ENCODE measurements at regions not wholly inside any gene's neighbourhood (a gene's known extent, or its start where the extent isn't known, plus 50 kb on each side); places are given as distances from the start of the nearest gene placed in this dataset.

- H3K27ac ChIP-seq (replicated peaks) = no peak overlapping the region
- H3K4me3 ChIP-seq (replicated peaks; ENCODE audit: insufficient read depth, low read length) = no peak overlapping the region
- H3K27me3 ChIP-seq (ENCODE audit: insufficient read depth, poor library complexity, severe bottlenecking) = no peaks in the 10 kb centered on the region
- TF ChIP-seq REST (IDR thresholded peaks at IDR 0.05; ENCODE audit: insufficient replicate concordance, low read depth) (no peak), SPI1 (IDR thresholded peaks at IDR 0.05; ENCODE audit: borderline replicate concordance, low read depth) (no peak), GABPA (IDR thresholded peaks at IDR 0.05; ENCODE audit: low read depth) (no peak)
- TF ChIP-seq, protein P1, sequence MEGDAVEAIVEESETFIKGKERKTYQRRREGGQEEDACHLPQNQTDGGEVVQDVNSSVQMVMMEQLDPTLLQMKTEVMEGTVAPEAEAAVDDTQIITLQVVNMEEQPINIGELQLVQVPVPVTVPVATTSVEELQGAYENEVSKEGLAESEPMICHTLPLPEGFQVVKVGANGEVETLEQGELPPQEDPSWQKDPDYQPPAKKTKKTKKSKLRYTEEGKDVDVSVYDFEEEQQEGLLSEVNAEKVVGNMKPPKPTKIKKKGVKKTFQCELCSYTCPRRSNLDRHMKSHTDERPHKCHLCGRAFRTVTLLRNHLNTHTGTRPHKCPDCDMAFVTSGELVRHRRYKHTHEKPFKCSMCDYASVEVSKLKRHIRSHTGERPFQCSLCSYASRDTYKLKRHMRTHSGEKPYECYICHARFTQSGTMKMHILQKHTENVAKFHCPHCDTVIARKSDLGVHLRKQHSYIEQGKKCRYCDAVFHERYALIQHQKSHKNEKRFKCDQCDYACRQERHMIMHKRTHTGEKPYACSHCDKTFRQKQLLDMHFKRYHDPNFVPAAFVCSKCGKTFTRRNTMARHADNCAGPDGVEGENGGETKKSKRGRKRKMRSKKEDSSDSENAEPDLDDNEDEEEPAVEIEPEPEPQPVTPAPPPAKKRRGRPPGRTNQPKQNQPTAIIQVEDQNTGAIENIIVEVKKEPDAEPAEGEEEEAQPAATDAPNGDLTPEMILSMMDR (IDR thresholded peaks at IDR 0.05; ENCODE audit: insufficient read depth, low read length) = no peak
- DNase-seq (ENCODE audit: low read depth in 1 of 2, low spot score in 1 of 2) = no peak
Observed at GRCh38 chr3:104746056-104746455, 620.7 kb upstream of the ALCAM start.

DNA sequence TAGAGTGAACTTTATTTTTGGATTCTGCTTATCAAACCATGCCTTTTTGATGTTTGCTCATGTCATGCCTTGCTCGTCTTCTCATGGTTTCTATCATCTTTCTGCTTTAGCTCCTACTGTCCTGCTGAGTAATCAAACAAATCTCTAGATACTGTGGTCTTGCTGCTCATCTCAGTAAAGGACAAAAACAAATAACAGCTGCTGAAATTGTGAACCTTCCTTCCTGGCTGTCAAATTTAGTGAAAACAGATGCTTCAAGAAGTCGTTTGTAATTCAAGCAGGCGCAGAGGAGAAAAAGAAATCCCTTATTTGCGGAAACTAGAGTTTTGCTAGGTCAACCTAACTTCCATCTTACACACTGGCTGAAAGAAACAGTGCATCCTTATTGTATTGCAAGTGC lies 616.1 kb upstream of the ALCAM start:
- H3K27ac ChIP-seq (replicated peaks) = no peak overlapping the region
- H3K4me3 ChIP-seq (replicated peaks; ENCODE audit: insufficient read depth, low read length) = no peak overlapping the region
- TF ChIP-seq POLR2AphosphoS5 (IDR thresholded peaks at IDR 0.05; ENCODE audit: low read depth) (no peak), REST (IDR thresholded peaks at IDR 0.05; ENCODE audit: insufficient replicate concordance, low read depth) (no peak), SPI1 (IDR thresholded peaks at IDR 0.05; ENCODE audit: borderline replicate concordance, low read depth) (no peak), GABPA (IDR thresholded peaks at IDR 0.05; ENCODE audit: low read depth) (no peak)
- TF ChIP-seq, protein P1 (IDR thresholded peaks at IDR 0.05; ENCODE audit: insufficient read depth, low read length) = no peak
- DNase-seq (ENCODE audit: low read depth in 1 of 2, low spot score in 1 of 2) = no peak
- no peaks in the 10 kb centered on the region for H3K27me3 ChIP-seq (ENCODE audit: insufficient read depth, poor library complexity, severe bottlenecking)

- Histone ChIP-seq H3K27me3 (ENCODE audit: insufficient read depth, poor library complexity, severe bottlenecking) (no peaks in the 10 kb centered on the region), H3K27ac (replicated peaks) (no peak overlapping the region), H3K4me3 (replicated peaks; ENCODE audit: insufficient read depth, low read length) (no peak overlapping the region)
- no peak for DNase-seq (ENCODE audit: low read depth in 1 of 2, low spot score in 1 of 2)
- TF ChIP-seq, protein P1 (IDR thresholded peaks at IDR 0.05; ENCODE audit: insufficient read depth, low read length) = no peak
- TF ChIP-seq GABPA (IDR thresholded peaks at IDR 0.05; ENCODE audit: low read depth) (no peak), POLR2AphosphoS5 (IDR thresholded peaks at IDR 0.05; ENCODE audit: low read depth) (no peak)
Observed at GRCh38 chr3:104755791-104756190, 610.9 kb upstream of the ALCAM start.

- no peak overlapping the region for H3K27ac ChIP-seq (replicated peaks)
- TF ChIP-seq REST (IDR thresholded peaks at IDR 0.05; ENCODE audit: insufficient replicate concordance, low read depth) (no peak), GABPA (IDR thresholded peaks at IDR 0.05; ENCODE audit: low read depth) (no peak), SPI1 (IDR thresholded peaks at IDR 0.05; ENCODE audit: borderline replicate concordance, low read depth) (no peak), POLR2AphosphoS5 (IDR thresholded peaks at IDR 0.05; ENCODE audit: low read depth) (no peak)
- TF ChIP-seq, protein P1 (IDR thresholded peaks at IDR 0.05; ENCODE audit: insufficient read depth, low read length) = no peak
- DNase-seq (ENCODE audit: low read depth in 1 of 2, low spot score in 1 of 2) = no peak
- no peak overlapping the region for H3K4me3 ChIP-seq (replicated peaks; ENCODE audit: insufficient read depth, low read length)
- no peaks in the 10 kb centered on the region for H3K27me3 ChIP-seq (ENCODE audit: insufficient read depth, poor library complexity, severe bottlenecking)
Observed at GRCh38 chr3:104763007-104763406, 603.7 kb upstream of the ALCAM start.

Data from HL-60 (cell line).